Ishikawa (cell line): ENCODE measurements at regions not wholly inside any gene's neighbourhood (a gene's known extent, or its start where the extent isn't known, plus 50 kb on each side); places are given as distances from the start of the nearest gene placed in this dataset.

Source experiments
- CEBPB ChIP-seq: IDR thresholded peaks from 2 replicates; pipeline ENCODE4 v1.6.1; 2012
- CREB1 ChIP-seq: IDR thresholded peaks from 2 replicates; pipeline ENCODE4 v1.6.1; 2012; ENCODE audit warnings: low read depth
- EGR1 ChIP-seq: IDR thresholded peaks from 2 replicates; pipeline ENCODE4 v1.6.1; 2012
- EP300 ChIP-seq: IDR thresholded peaks from 2 replicates; pipeline ENCODE4 v1.6.1; 2012; ENCODE audit warnings: borderline replicate concordance
- FOXM1 ChIP-seq: IDR thresholded peaks from 2 replicates; pipeline ENCODE4 v1.6.1; 2012; ENCODE audit warnings: low read depth, borderline replicate concordance
- MAX ChIP-seq: IDR thresholded peaks from 2 replicates; pipeline ENCODE4 v1.6.1; 2012
- NFIC ChIP-seq: IDR thresholded peaks from 2 replicates; pipeline ENCODE4 v1.6.1; 2012
- RAD21 ChIP-seq: IDR thresholded peaks from 2 replicates; pipeline ENCODE4 v1.6.1; 2012; ENCODE audit warnings: low read depth
- REST ChIP-seq: IDR thresholded peaks from 2 replicates; pipeline ENCODE4 v1.6.1; 2012; ENCODE audit warnings: low read depth, mild to moderate bottlenecking
- TAF1 ChIP-seq: IDR thresholded peaks from 2 replicates; pipeline ENCODE4 v1.6.1; 2012; ENCODE audit warnings: low read depth, mild to moderate bottlenecking
- TCF12 ChIP-seq: IDR thresholded peaks from 2 replicates; pipeline ENCODE4 v1.6.1; 2012; ENCODE audit warnings: low read depth
- TEAD4 ChIP-seq: IDR thresholded peaks from 2 replicates; pipeline ENCODE4 v1.6.1; 2012
- USF1 ChIP-seq: IDR thresholded peaks from 2 replicates; pipeline ENCODE4 v1.6.1; 2012
- YY1 ChIP-seq: IDR thresholded peaks from 2 replicates; pipeline ENCODE4 v1.6.1; 2012; ENCODE audit warnings: low read depth
- ZBTB7A ChIP-seq: IDR thresholded peaks from 2 replicates; pipeline ENCODE4 v1.6.1; 2012; ENCODE audit warnings: low read depth

GRCh38 chr14:104389326-104390220, 190.0 kb upstream of the C14orf180 start:
- no peak for TF ChIP-seq TCF12
- TF ChIP-seq NFIC = no peak
- no peak for TF ChIP-seq USF1
- TF ChIP-seq MAX = no peak
- no peak for TF ChIP-seq FOXM1
- no peak for TF ChIP-seq CREB1
- TF ChIP-seq ZBTB7A = no peak
- no peak for TF ChIP-seq TAF1
- TF ChIP-seq RAD21 = no peak
- TF ChIP-seq EGR1 = no peak
- no peak for TF ChIP-seq REST
- no peak for TF ChIP-seq TEAD4
- no peak for TF ChIP-seq YY1
- TF ChIP-seq CEBPB = no peak
- no peak for TF ChIP-seq EP300

- TF ChIP-seq ZBTB7A (no peak), CEBPB (no peak)
These were observed 189.2 kb upstream of the C14orf180 start for GRCh38 chr14:104390221-104390931.

- no peak for TF ChIP-seq TEAD4
- no peak for TF ChIP-seq CEBPB
These were observed 188.3 kb upstream of the C14orf180 start for GRCh38 chr14:104390941-104391901.

- no peak for TF ChIP-seq EP300
- TF ChIP-seq TCF12 = no peak
- no peak for TF ChIP-seq USF1
- TF ChIP-seq CREB1 = no peak
- no peak for TF ChIP-seq FOXM1
These were observed 187.6 kb upstream of the C14orf180 start for GRCh38 chr14:104392001-104392395.

GRCh38 chr14:104392396-104393198, 187.0 kb upstream of the C14orf180 start:
- TF ChIP-seq YY1 (no peak), ZBTB7A (no peak), CREB1 (no peak), EP300 (no peak), TCF12 (no peak), USF1 (no peak), CEBPB (no peak), MAX (no peak), REST (no peak), TAF1 (no peak), NFIC (no peak), EGR1 (no peak), FOXM1 (no peak), TEAD4 (no peak), RAD21 (no peak)
